ENCODE measurements at regions not wholly inside any gene's neighbourhood (a gene's known extent, or its start where the extent isn't known, plus 50 kb on each side); places are given as distances from the start of the nearest gene placed in this dataset.

DNA sequence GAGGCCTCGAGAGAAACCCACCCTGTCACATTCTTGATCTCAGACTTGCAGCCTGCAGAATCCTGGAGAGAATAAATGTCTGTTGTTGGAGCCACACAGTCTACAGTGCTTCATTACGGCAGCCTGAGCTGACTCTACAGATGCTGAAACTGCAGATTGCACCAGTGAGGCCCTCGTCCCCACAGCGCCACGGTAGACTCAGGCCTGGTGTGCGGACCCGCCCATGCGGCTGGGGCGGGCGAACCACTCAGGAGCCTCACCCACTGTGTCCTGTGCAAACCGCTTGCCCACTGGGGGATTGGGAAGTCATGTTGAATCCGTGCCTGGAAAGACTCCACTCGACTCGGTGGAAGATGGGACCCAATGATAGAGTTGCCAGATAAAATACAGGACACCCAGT is 125.2 kb upstream of the COPS8 start:
- TF ChIP-seq, protein P1, sequence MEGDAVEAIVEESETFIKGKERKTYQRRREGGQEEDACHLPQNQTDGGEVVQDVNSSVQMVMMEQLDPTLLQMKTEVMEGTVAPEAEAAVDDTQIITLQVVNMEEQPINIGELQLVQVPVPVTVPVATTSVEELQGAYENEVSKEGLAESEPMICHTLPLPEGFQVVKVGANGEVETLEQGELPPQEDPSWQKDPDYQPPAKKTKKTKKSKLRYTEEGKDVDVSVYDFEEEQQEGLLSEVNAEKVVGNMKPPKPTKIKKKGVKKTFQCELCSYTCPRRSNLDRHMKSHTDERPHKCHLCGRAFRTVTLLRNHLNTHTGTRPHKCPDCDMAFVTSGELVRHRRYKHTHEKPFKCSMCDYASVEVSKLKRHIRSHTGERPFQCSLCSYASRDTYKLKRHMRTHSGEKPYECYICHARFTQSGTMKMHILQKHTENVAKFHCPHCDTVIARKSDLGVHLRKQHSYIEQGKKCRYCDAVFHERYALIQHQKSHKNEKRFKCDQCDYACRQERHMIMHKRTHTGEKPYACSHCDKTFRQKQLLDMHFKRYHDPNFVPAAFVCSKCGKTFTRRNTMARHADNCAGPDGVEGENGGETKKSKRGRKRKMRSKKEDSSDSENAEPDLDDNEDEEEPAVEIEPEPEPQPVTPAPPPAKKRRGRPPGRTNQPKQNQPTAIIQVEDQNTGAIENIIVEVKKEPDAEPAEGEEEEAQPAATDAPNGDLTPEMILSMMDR (IDR thresholded peaks at IDR 0.05), result no peak
- Histone ChIP-seq H3K4me3 (ENCODE audit: low read length) (no peak overlapping the region), H3K4me1 (ENCODE audit: insufficient read depth, low read length) (peaks cover 4% of the 10 kb centered on the region), H3K9me3 (ENCODE audit: control insufficient read depth in 1 of 2, insufficient read depth in 1 of 2, low read length in 2 of 2) (no peaks in the 10 kb centered on the region), H3K27ac (ENCODE audit: low read depth in 1 of 2, low read length in 2 of 2) (no peak overlapping the region), H3K27me3 (ENCODE audit: control insufficient read depth in 1 of 2, insufficient read depth in 2 of 2, low read length in 2 of 2) (no peaks in the 10 kb centered on the region), H3K36me3 (ENCODE audit: insufficient read depth, low read length) (no peaks in the 10 kb centered on the region)
- intact Hi-C loops (cut with DNase I, micrococcal nuclease), result no loop called here
- H3K36me3 Mint-ChIP-seq (ENCODE audit: low read depth), result no peaks in the 10 kb centered on the region
- no peak overlapping the region for H3K4me3 Mint-ChIP-seq
- DNase-seq (no peak), ATAC-seq (ENCODE audit: poor library complexity) (no peak)
- no peaks in the 10 kb centered on the region for H3K4me1 Mint-ChIP-seq (ENCODE audit: low read depth)
- ChIA-PET POLR2A (no interaction called here), CTCF (no interaction called here)
- no peaks in the 10 kb centered on the region for H3K9me3 Mint-ChIP-seq
- no peak overlapping the region for H3K27ac Mint-ChIP-seq
- H3K27me3 Mint-ChIP-seq, result no peaks in the 10 kb centered on the region

DNA sequence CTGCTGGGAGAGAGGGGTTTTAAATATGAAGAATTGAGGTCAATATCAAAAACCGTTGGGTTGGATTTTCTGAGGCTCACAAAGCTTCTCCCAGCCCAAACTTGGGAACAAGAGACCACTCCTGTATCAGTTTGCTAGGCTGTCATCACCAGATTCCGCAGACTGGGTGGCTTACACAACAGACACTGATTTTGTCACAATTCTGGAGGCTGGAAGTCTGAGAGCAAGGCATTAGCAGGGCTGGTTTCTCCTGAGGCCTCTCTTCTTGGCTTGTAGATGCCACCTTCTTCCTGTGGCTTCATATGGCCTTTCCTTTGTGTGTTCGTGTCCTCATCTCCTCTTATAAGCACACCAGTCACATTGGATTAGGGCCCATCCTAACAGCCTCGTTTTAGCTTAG is 122.9 kb upstream of the COPS8 start:
- H3K4me3 ChIP-seq (ENCODE audit: low read length), result no peak overlapping the region
- intact Hi-C loops (cut with DNase I, micrococcal nuclease), result no loop called here
- H3K27me3 ChIP-seq (ENCODE audit: control insufficient read depth in 1 of 2, insufficient read depth in 2 of 2, low read length in 2 of 2), result no peaks in the 10 kb centered on the region
- Mint-ChIP-seq H3K4me3 (no peak overlapping the region), H3K9me3 (no peaks in the 10 kb centered on the region), H3K4me1 (ENCODE audit: low read depth) (peaks cover 19% of the 10 kb centered on the region), H3K27ac (no peak overlapping the region), H3K36me3 (ENCODE audit: low read depth) (no peaks in the 10 kb centered on the region), H3K27me3 (no peaks in the 10 kb centered on the region)
- peaks cover 12% of the 10 kb centered on the region for H3K4me1 ChIP-seq (ENCODE audit: insufficient read depth, low read length)
- H3K9me3 ChIP-seq (ENCODE audit: control insufficient read depth in 1 of 2, insufficient read depth in 1 of 2, low read length in 2 of 2), result no peaks in the 10 kb centered on the region
- POLR2A ChIA-PET, result no interaction called here
- DNase-seq, result no peak
- no peak for ATAC-seq (ENCODE audit: poor library complexity)
- H3K36me3 ChIP-seq (ENCODE audit: insufficient read depth, low read length), result no peaks in the 10 kb centered on the region
- CTCF ChIA-PET, result no interaction called here
- TF ChIP-seq, protein P1 (IDR thresholded peaks at IDR 0.05), result no peak
- H3K27ac ChIP-seq (ENCODE audit: low read depth in 1 of 2, low read length in 2 of 2), result no peak overlapping the region

DNA sequence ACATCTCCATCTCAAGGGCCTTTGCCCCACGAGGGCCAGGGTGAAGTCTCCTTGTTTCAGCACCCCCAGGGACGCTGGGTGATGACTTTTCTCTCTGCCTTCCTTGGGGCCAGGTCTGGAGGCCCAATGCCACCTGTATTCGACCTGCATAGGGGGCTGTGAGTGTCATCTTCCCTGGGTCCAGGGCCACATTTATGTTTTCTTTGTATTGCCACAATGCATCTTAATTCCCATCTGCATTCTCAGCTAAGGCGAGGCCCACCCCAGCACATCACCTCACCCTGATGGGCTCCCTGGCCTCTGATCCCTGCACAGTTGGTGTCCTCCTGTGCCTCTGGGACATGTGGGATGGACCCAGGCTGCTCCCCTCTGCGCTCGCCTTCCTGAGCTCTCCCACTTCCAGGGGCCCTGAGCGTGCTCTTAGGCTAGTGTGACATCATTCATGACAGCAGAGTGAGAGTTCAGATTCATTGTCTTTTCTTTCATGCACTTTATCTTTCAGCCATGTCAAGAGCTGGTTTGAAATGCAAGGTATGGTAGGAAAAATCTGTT is 122.0 kb upstream of the COPS8 start:
- Histone ChIP-seq H3K27ac (ENCODE audit: low read depth in 1 of 2, low read length in 2 of 2) (no peak overlapping the region), H3K36me3 (ENCODE audit: insufficient read depth, low read length) (no peaks in the 10 kb centered on the region), H3K4me1 (ENCODE audit: insufficient read depth, low read length) (peaks cover 21% of the 10 kb centered on the region), H3K27me3 (ENCODE audit: control insufficient read depth in 1 of 2, insufficient read depth in 2 of 2, low read length in 2 of 2) (no peaks in the 10 kb centered on the region), H3K4me3 (ENCODE audit: low read length) (no peak overlapping the region), H3K9me3 (ENCODE audit: control insufficient read depth in 1 of 2, insufficient read depth in 1 of 2, low read length in 2 of 2) (no peaks in the 10 kb centered on the region)
- ATAC-seq (ENCODE audit: poor library complexity) (no peak), DNase-seq (no peak)
- no peak overlapping the region for H3K4me3 Mint-ChIP-seq
- H3K9me3 Mint-ChIP-seq, result no peaks in the 10 kb centered on the region
- intact Hi-C loops (cut with DNase I, micrococcal nuclease), result no loop called here
- TF ChIP-seq, protein P1 (IDR thresholded peaks at IDR 0.05), result no peak
- H3K27me3 Mint-ChIP-seq, result no peaks in the 10 kb centered on the region
- no peak overlapping the region for H3K27ac Mint-ChIP-seq
- ChIA-PET CTCF (no interaction called here), POLR2A (no interaction called here)
- H3K4me1 Mint-ChIP-seq (ENCODE audit: low read depth), result peaks cover 28% of the 10 kb centered on the region
- H3K36me3 Mint-ChIP-seq (ENCODE audit: low read depth), result no peaks in the 10 kb centered on the region

Data from CD4-positive, alpha-beta T cell (primary cell).